Breast epithelium (tissue), 4 donors: ENCODE measurements at regions not wholly inside any gene's neighbourhood (a gene's known extent, or its start where the extent isn't known, plus 50 kb on each side); places are given as distances from the start of the nearest gene placed in this dataset.

Source experiments
- DNase-seq, 2 donors: peaks; one replicate each; pipeline ENCODE4 v3.0.0-alpha.2; 2019; ENCODE audit warnings: low spot score in 2 of 2
- H3K27ac ChIP-seq, 2 donors: fragments of 200-600 bp; sonication (generic) in 1 of 2; one replicate each; pipeline ENCODE4 v1.5.1; 2016 to 2019; ENCODE audit warnings: mild to moderate bottlenecking in 1 of 2
- H3K27me3 ChIP-seq, 2 donors: fragments of 200-600 bp; sonication (generic) in 1 of 2; one replicate each; pipeline versions ENCODE4 v1.5.1 to v1.6.0; 2017 to 2019; ENCODE audit warnings: control low read depth in 1 of 2, mild to moderate bottlenecking in 1 of 2
- H3K36me3 ChIP-seq: fragments of 200-600 bp; one replicate; pipeline ENCODE4 v1.5.1; 2019
- H3K4me1 ChIP-seq, 2 donors: fragments of 200-600 bp; sonication (generic); one replicate each; pipeline ENCODE4 v1.5.1; 2016 to 2019; ENCODE audit warnings: control low read depth in 1 of 2
- H3K4me3 ChIP-seq, 3 donors: fragments of 200-600 bp; sonication (generic); 1 replicate in 2 of 3; 2 replicates in 1 of 3; pipeline ENCODE4 v1.5.1; 2016 to 2019; ENCODE audit warnings: mild to moderate bottlenecking in 3 of 3, moderate library complexity in 2 of 3
- H3K9me3 ChIP-seq, 2 donors: fragments of 200-600 bp; sonication (generic) in 1 of 2; one replicate each; pipeline ENCODE4 v1.5.1; 2016 to 2019; ENCODE audit warnings: control low read depth in 1 of 2
- CTCF ChIP-seq, 3 donors: fragments of 450-650 bp; IDR thresholded peaks; one replicate each; pipeline ENCODE4 v1.5.1; 2016 to 2017; ENCODE audit warnings: antibody characterized with exemption in 3 of 3, mild to moderate bottlenecking in 3 of 3, moderate library complexity in 3 of 3
- POLR2A ChIP-seq: fragments of 450-650 bp; IDR thresholded peaks from one replicate; pipeline ENCODE4 v1.6.1; 2016; ENCODE audit warnings: antibody characterized with exemption, mild to moderate bottlenecking, moderate library complexity
- POLR2AphosphoS5 ChIP-seq, 3 donors: sonication (generic); formaldehyde crosslinking; IDR thresholded peaks; one replicate each; pipeline ENCODE4 v1.6.1; 2017; ENCODE audit warnings: antibody characterized with exemption in 3 of 3
- intact Hi-C: fragments of 100-400 bp; cut with DNase I; formaldehyde crosslinking; loops from one replicate; pipeline ENCODE4 v1.15.1; 2023; ENCODE audit warnings: low total_unique reads

- no peak for DNase-seq
- TF ChIP-seq POLR2A: no peak
- no peak for TF ChIP-seq CTCF (IDR thresholded peaks at IDR 0.05)
- no peak for TF ChIP-seq POLR2AphosphoS5 (IDR thresholded peaks at IDR 0.05)
- Histone ChIP-seq H3K27me3 (peaks cover 0 to 4% of the 10 kb centered on the region in 2 donors), H3K36me3 (no peaks in the 10 kb centered on the region), H3K9me3 (no peaks in the 10 kb centered on the region), H3K4me3 (no peak overlapping the region), H3K4me1 (no peaks in the 10 kb centered on the region), H3K27ac (no peak overlapping the region)
- intact Hi-C loops: no loop called here
These were observed 345.6 kb upstream of the B3GAT1 start for GRCh38 chr11:134757633-134758032.

- TF ChIP-seq POLR2A: no peak
- TF ChIP-seq POLR2AphosphoS5 (IDR thresholded peaks at IDR 0.05): no peak
- no peak for TF ChIP-seq CTCF (IDR thresholded peaks at IDR 0.05)
- Histone ChIP-seq H3K36me3 (no peaks in the 10 kb centered on the region), H3K9me3 (no peaks in the 10 kb centered on the region), H3K4me3 (no peak overlapping the region), H3K27ac (no peak overlapping the region), H3K4me1 (no peaks in the 10 kb centered on the region), H3K27me3 (peaks cover 0 to 4% of the 10 kb centered on the region in 2 donors)
- DNase-seq: no peak
- intact Hi-C loops: no loop called here
These were observed 344.9 kb upstream of the B3GAT1 start for GRCh38 chr11:134756811-134757540.

- intact Hi-C loops: no loop called here
- H3K9me3 ChIP-seq: no peaks in the 10 kb centered on the region
- H3K27ac ChIP-seq: no peak overlapping the region
- peaks cover 0 to 4% of the 10 kb centered on the region in 2 donors for H3K27me3 ChIP-seq
- no peaks in the 10 kb centered on the region for H3K4me1 ChIP-seq
- H3K36me3 ChIP-seq: no peaks in the 10 kb centered on the region
- DNase-seq: no peak
- H3K4me3 ChIP-seq: no peak overlapping the region
- no peak for TF ChIP-seq POLR2AphosphoS5 (IDR thresholded peaks at IDR 0.05)
These were observed 343.5 kb upstream of the B3GAT1 start for GRCh38 chr11:134755535-134755934.

GRCh38 chr11:134754521-134755198 lies 342.6 kb upstream of the B3GAT1 start:
- Histone ChIP-seq H3K27ac (no peak overlapping the region), H3K4me3 (no peak overlapping the region), H3K36me3 (no peaks in the 10 kb centered on the region), H3K4me1 (no peaks in the 10 kb centered on the region), H3K9me3 (no peaks in the 10 kb centered on the region), H3K27me3 (peaks cover 0 to 4% of the 10 kb centered on the region in 2 donors)
- intact Hi-C loops: no loop called here
- DNase-seq: no peak
- TF ChIP-seq CTCF (IDR thresholded peaks at IDR 0.05): no peak
- TF ChIP-seq POLR2A: no peak
- TF ChIP-seq POLR2AphosphoS5 (IDR thresholded peaks at IDR 0.05): no peak

GRCh38 chr11:134753771-134754520 lies 341.9 kb upstream of the B3GAT1 start:
- DNase-seq: no peak
- H3K4me1 ChIP-seq: no peaks in the 10 kb centered on the region
- no peaks in the 10 kb centered on the region for H3K9me3 ChIP-seq
- no peak for TF ChIP-seq POLR2A
- TF ChIP-seq CTCF (IDR thresholded peaks at IDR 0.05): no peak
- TF ChIP-seq POLR2AphosphoS5 (IDR thresholded peaks at IDR 0.05): no peak
- intact Hi-C loops: no loop called here
- peaks cover 0 to 4% of the 10 kb centered on the region in 2 donors for H3K27me3 ChIP-seq
- no peak overlapping the region for H3K4me3 ChIP-seq
- H3K36me3 ChIP-seq: no peaks in the 10 kb centered on the region
- no peak overlapping the region for H3K27ac ChIP-seq
